DND-41 (cell line): ENCODE measurements at regions not wholly inside any gene's neighbourhood (a gene's known extent, or its start where the extent isn't known, plus 50 kb on each side); places are given as distances from the start of the nearest gene placed in this dataset.

Experiments
- ATAC-seq: fragments of 200-7000 bp; cut with Tn5 transposase; 3 replicates; pipeline ENCODE4 v1.9.1; 2021; ENCODE audit warnings: low read depth; ENCODE audit not compliant: insufficient read depth
- DNase-seq: peaks from one replicate; pipeline ENCODE4 v3.0.0-alpha.2; 2020
- H2AFZ ChIP-seq: 2 replicates; pipeline ENCODE4 v1.6.0; 2012; ENCODE audit warnings: low read depth, low read length
- H3K27ac ChIP-seq: 2 replicates; pipeline ENCODE4 v1.5.1; 2012; ENCODE audit warnings: low read length, inconsistent platforms
- H3K27me3 ChIP-seq: fragments of 200-600 bp; sonication (generic); 2 replicates; pipeline ENCODE4 v1.6.0; 2012; ENCODE audit warnings: low read length, mild to moderate bottlenecking, inconsistent platforms; ENCODE audit not compliant: insufficient read depth, poor library complexity
- H3K36me3 ChIP-seq: 2 replicates; pipeline ENCODE4 v1.5.1; 2012; ENCODE audit warnings: low read length, inconsistent platforms; ENCODE audit not compliant: insufficient read depth
- H3K4me1 ChIP-seq: 2 replicates; pipeline ENCODE4 v1.5.1; 2012; ENCODE audit warnings: mild to moderate bottlenecking, low read length; ENCODE audit not compliant: insufficient read depth
- H3K4me2 ChIP-seq: 2 replicates; pipeline ENCODE4 v1.6.0; 2012; ENCODE audit warnings: mild to moderate bottlenecking, moderate library complexity, low read length, inconsistent platforms; ENCODE audit not compliant: insufficient read depth
- H3K4me3 ChIP-seq, 2 experiments: fragments of 200-600 bp in 1 of 2; shearing (Covaris generic) in 1 of 2; 2 replicates each; pipeline ENCODE4 v1.5.1; 2012 to 2016; ENCODE audit warnings: inconsistent platforms in 2 of 2, low read length in 2 of 2, mild to moderate bottlenecking in 2 of 2, low read depth in 1 of 2, moderate library complexity in 1 of 2
- H3K79me2 ChIP-seq: 2 replicates; pipeline ENCODE4 v1.6.0; 2012; ENCODE audit warnings: low read length, inconsistent platforms; ENCODE audit not compliant: insufficient read depth
- H3K9ac ChIP-seq: 2 replicates; pipeline ENCODE4 v1.6.0; 2012; ENCODE audit warnings: low read depth, mild to moderate bottlenecking, inconsistent platforms, low read length, moderate library complexity
- H3K9me3 ChIP-seq: 2 replicates; pipeline ENCODE4 v1.5.1; 2012; ENCODE audit warnings: low read length, moderate library complexity, mild to moderate bottlenecking, inconsistent platforms; ENCODE audit not compliant: insufficient read depth, severe bottlenecking
- H4K20me1 ChIP-seq: 2 replicates; pipeline ENCODE4 v1.6.0; 2012; ENCODE audit warnings: low read length; ENCODE audit not compliant: insufficient read depth
- EZH2 ChIP-seq: IDR thresholded peaks from 3 replicates; pipeline ENCODE4 v1.6.1; 2012; ENCODE audit warnings: borderline replicate concordance, low read depth, mild to moderate bottlenecking, moderate library complexity, low read length, inconsistent platforms; ENCODE audit not compliant: severe bottlenecking
- TF ChIP-seq, protein P1 (sequence below): IDR thresholded peaks from 2 replicates; pipeline ENCODE4 v1.5.1; 2012; ENCODE audit warnings: borderline replicate concordance, low read length, moderate library complexity, mild to moderate bottlenecking; ENCODE audit not compliant: poor library complexity, severe bottlenecking; ENCODE audit errors: extremely low read depth

DNA sequence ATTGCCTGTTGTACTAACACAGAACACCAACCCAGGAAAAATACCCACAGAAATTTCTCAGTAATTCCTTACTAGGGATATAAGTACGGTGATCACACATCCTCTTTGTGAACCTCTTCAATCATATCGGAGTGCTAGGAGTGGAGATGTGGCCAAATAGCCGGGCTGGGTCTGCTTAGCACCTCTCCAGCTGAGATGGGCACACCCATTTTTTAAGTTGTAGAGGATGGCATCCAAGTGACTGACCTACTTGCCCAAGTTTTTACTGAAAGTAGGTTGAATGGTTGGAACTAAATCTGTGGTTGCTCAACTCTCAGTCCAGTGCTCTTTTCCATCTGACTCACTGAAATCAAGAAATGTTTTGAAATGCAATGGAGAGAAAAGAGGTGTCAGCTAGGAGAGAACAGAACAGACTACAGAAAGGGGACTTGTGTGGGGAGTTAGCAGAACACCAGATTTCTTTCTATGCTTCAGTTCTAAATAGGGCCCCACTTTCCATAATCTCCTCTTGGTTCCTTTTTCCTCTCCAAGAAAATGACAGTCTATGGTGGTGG is 68.7 kb upstream of the FSHR start:
- H3K4me3 ChIP-seq, result no peak overlapping the region
- H3K27ac ChIP-seq, result no peak overlapping the region
- no peak for DNase-seq
- no peaks in the 10 kb centered on the region for H3K27me3 ChIP-seq
- H4K20me1 ChIP-seq, result no peaks in the 10 kb centered on the region
- no peaks in the 10 kb centered on the region for H3K4me1 ChIP-seq
- H3K79me2 ChIP-seq, result no peaks in the 10 kb centered on the region
- no peak overlapping the region for H3K4me2 ChIP-seq
- H3K9ac ChIP-seq, result no peak overlapping the region
- TF ChIP-seq EZH2, result no peak
- TF ChIP-seq, protein P1, sequence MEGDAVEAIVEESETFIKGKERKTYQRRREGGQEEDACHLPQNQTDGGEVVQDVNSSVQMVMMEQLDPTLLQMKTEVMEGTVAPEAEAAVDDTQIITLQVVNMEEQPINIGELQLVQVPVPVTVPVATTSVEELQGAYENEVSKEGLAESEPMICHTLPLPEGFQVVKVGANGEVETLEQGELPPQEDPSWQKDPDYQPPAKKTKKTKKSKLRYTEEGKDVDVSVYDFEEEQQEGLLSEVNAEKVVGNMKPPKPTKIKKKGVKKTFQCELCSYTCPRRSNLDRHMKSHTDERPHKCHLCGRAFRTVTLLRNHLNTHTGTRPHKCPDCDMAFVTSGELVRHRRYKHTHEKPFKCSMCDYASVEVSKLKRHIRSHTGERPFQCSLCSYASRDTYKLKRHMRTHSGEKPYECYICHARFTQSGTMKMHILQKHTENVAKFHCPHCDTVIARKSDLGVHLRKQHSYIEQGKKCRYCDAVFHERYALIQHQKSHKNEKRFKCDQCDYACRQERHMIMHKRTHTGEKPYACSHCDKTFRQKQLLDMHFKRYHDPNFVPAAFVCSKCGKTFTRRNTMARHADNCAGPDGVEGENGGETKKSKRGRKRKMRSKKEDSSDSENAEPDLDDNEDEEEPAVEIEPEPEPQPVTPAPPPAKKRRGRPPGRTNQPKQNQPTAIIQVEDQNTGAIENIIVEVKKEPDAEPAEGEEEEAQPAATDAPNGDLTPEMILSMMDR, result no peak
- no peaks in the 10 kb centered on the region for H3K9me3 ChIP-seq
- no peaks in the 10 kb centered on the region for H3K36me3 ChIP-seq
- no peak overlapping the region for H2AFZ ChIP-seq
- ATAC-seq, result no peak

DNA sequence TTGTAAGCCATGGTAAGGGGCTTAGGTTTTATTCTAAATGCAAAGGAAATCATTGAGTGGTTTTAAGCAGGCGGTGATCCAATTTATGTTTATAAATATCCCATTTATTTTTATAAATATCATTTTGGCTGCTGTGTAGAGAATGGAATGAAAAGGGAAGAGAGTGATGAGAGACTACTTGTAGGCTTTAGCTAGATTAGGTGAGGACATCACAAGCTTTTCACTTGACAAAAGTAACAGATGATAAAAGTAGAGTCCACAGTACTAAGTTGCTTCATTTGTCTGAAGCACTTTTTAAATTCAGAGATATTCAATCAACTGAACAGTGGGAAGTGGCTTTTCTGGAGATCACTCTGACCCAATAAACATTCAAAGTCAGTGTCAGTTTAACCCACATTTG is 65.4 kb upstream of the FSHR start:
- no peaks in the 10 kb centered on the region for H3K4me1 ChIP-seq
- no peak for ATAC-seq

DNA sequence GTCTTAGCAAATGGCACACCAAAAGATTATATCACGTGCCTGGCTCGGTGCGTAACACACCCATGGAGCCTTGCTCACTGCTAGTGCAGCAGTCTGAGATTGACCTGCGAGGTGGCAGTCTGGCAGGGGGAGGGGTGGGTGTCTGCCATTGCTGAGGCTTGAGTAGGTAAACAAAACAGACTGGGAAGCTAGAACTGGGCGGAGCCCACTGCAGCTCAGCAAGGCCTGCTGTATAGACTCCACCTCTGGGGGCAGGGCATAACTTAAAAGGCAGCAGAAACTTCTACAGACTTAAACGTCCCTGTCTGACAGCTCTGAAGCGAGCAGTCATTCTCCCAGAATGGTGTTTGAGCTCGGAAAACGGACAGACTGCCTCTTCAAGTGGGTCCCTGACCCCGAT is 55.9 kb upstream of the FSHR start:
- H2AFZ ChIP-seq, result no peak overlapping the region
- ATAC-seq, result no peak
- DNase-seq, result no peak

More for the DNA sequence above, 65.4 kb upstream of the FSHR start:
- H3K27me3 ChIP-seq, result no peaks in the 10 kb centered on the region
- no peak overlapping the region for H3K27ac ChIP-seq
- H4K20me1 ChIP-seq, result no peaks in the 10 kb centered on the region
- H3K9me3 ChIP-seq, result no peaks in the 10 kb centered on the region
- no peak overlapping the region for H2AFZ ChIP-seq
- no peak overlapping the region for H3K4me2 ChIP-seq
- H3K36me3 ChIP-seq, result no peaks in the 10 kb centered on the region
- H3K79me2 ChIP-seq, result no peaks in the 10 kb centered on the region
- TF ChIP-seq, protein P1, result no peak
- no peak for TF ChIP-seq EZH2
- DNase-seq, result no peak
- H3K9ac ChIP-seq, result no peak overlapping the region
- no peak overlapping the region for H3K4me3 ChIP-seq

More for the DNA sequence above, 55.9 kb upstream of the FSHR start:
- no peaks in the 10 kb centered on the region for H3K9me3 ChIP-seq
- no peak overlapping the region for H3K4me3 ChIP-seq
- H3K27ac ChIP-seq, result no peak overlapping the region
- no peak overlapping the region for H3K9ac ChIP-seq
- H3K36me3 ChIP-seq, result no peaks in the 10 kb centered on the region
- H3K4me1 ChIP-seq, result no peaks in the 10 kb centered on the region
- no peaks in the 10 kb centered on the region for H4K20me1 ChIP-seq
- no peaks in the 10 kb centered on the region for H3K79me2 ChIP-seq
- no peak overlapping the region for H3K4me2 ChIP-seq
- no peak for TF ChIP-seq EZH2
- TF ChIP-seq, protein P1, result no peak
- H3K27me3 ChIP-seq, result no peaks in the 10 kb centered on the region
